ELF-1 (cell line): ENCODE measurements at regions not wholly inside any gene's neighbourhood (a gene's known extent, or its start where the extent isn't known, plus 50 kb on each side); places are given as distances from the start of the nearest gene placed in this dataset.
"Not testable (repeated sequence)": the region's sequence is repeated elsewhere in the genome, so short reads cannot be mapped to it uniquely, and the experiment has no call there.

Source experiments
- DNase-seq: peaks from one replicate; pipeline ENCODE4 v3.0.0-alpha.2; 2016; ENCODE audit warnings: low read depth, low spot score

GRCh38 chr13:31517599-31517998 lies 221.7 kb upstream of the RXFP2 start:
- no peak for DNase-seq

GRCh38 chr13:31518645-31519044 lies 220.7 kb upstream of the RXFP2 start:
- DNase-seq = no peak

GRCh38 chr13:31521435-31521834 lies 217.9 kb upstream of the RXFP2 start:
- DNase-seq = no peak

GRCh38 chr13:31522396-31522795 lies 216.9 kb upstream of the RXFP2 start:
- no peak for DNase-seq

- DNase-seq = no peak
Measured at GRCh38 chr13:31528176-31528575, 211.2 kb upstream of the RXFP2 start.

GRCh38 chr13:31528758-31529157 lies 210.6 kb upstream of the RXFP2 start:
- no peak for DNase-seq

- no peak for DNase-seq
Measured at GRCh38 chr13:31530922-31531321, 208.4 kb upstream of the RXFP2 start.

GRCh38 chr13:31537052-31537451 lies 202.3 kb upstream of the RXFP2 start:
- DNase-seq = no peak

GRCh38 chr13:31538067-31539042 lies 201.0 kb upstream of the RXFP2 start:
- DNase-seq = peak; percentile 14

- no peak for DNase-seq
Measured at GRCh38 chr13:31540281-31540680, 199.0 kb upstream of the RXFP2 start.

- DNase-seq = no peak
Measured at GRCh38 chr13:31543190-31543589, 196.1 kb upstream of the RXFP2 start.

GRCh38 chr13:31545616-31546015 lies 193.7 kb upstream of the RXFP2 start:
- no peak for DNase-seq

GRCh38 chr13:31556376-31556775 lies 182.9 kb upstream of the RXFP2 start:
- DNase-seq = no peak

GRCh38 chr13:31584221-31584620 lies 155.1 kb upstream of the RXFP2 start:
- DNase-seq = not testable (repeated sequence)

GRCh38 chr13:31587698-31588266 lies 151.5 kb upstream of the RXFP2 start:
- DNase-seq = no peak

GRCh38 chr13:31588316-31588715 lies 151.0 kb upstream of the RXFP2 start:
- peak; percentile 18 for DNase-seq

GRCh38 chr13:31588893-31589292 lies 150.4 kb upstream of the RXFP2 start:
- DNase-seq = no peak

GRCh38 chr13:31591642-31592233 lies 147.6 kb upstream of the RXFP2 start:
- DNase-seq = no peak

GRCh38 chr13:31594056-31594455 lies 145.3 kb upstream of the RXFP2 start:
- DNase-seq = no peak

- DNase-seq = no peak
Measured at GRCh38 chr13:31595563-31595962, 143.8 kb upstream of the RXFP2 start.

GRCh38 chr13:31598990-31599389 lies 140.3 kb upstream of the RXFP2 start:
- no peak for DNase-seq

GRCh38 chr13:31605076-31605860 lies 134.1 kb upstream of the RXFP2 start:
- DNase-seq = no peak
